GM18861 (cell line): ENCODE measurements at regions not wholly inside any gene's neighbourhood (a gene's known extent, or its start where the extent isn't known, plus 50 kb on each side); places are given as distances from the start of the nearest gene placed in this dataset.

ENCODE experiments used
- ATAC-seq: cut with Tn5 transposase; IDR thresholded peaks from one replicate; pipeline ENCODE4 v1.9.1; 2021; ENCODE audit not compliant: unreplicated experiment

DNA sequence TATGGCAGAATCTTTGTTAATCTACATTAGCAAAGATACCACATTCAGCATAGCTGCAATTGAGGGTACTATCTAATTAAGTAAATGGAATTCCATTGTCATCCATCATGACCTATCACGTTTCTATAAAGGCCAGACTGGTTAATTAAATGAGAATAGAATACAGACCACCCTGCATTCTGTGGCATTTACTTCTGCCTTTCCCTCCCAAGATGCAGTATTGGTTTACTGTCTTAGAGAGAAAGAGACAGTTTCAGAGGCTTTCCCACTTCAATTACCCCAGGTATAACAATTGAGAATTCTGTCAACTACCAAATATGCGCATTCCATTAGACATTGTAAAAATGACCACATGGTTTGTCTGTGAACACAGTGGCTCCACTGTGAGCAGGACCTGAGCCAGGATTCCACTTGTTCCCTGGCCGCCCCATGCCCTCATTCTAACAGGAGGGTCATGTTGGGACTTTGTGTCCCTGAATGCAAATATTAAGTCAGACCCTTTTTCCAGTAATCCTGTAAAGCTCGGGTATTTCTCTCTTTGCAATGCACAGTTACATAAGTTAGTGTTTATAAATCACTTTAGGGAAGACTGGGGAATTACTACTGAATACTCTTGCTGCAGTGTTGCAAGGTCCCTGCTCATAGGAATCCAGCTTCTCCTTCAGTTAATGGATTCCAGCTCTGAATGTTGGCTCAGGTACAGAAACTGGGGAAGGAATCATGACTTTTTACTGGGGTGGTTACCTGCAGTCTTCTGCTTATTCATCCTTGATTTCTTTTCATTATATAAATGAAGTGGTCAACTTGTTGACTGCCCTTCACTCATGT is 261.0 kb downstream of the PDGFC start:
- ATAC-seq = no peak

DNA sequence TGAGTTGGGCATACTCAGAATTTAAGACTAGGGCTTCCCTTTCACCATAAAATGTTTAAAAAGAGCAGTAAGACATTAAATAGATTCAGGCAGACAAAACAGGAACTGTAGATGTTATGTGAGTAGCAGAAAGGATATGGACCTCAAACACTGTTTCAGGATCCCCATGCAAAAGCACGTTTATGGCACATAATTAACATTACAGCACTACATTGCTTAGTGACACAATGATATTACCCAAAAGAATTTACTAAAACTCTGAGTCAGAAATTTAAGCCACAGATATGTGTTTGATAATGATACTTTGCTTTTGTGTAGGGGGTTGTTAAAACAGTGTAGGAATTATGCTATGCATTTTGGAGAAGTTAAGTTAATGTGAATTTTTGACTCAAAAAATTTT is 266.3 kb downstream of the PDGFC start:
- no peak for ATAC-seq

DNA sequence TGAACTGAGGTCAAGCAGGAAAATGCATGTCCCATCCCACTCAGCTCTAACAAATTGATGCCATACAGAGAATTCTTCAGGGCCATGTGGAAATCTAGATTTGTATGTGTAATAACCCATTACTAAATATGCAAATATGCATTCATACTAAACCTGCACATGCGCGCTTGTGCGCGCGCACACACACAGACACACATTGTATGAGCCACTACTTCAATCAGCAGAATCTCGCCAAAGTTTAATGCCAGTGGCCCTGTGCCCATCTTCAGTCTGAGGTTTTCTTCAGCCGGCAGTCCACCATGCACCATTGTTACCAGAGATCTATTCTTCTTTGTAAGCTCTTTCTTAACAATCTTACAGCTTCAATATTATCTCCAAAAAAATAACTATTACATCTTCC is 276.4 kb downstream of the PDGFC start:
- ATAC-seq = no peak

DNA sequence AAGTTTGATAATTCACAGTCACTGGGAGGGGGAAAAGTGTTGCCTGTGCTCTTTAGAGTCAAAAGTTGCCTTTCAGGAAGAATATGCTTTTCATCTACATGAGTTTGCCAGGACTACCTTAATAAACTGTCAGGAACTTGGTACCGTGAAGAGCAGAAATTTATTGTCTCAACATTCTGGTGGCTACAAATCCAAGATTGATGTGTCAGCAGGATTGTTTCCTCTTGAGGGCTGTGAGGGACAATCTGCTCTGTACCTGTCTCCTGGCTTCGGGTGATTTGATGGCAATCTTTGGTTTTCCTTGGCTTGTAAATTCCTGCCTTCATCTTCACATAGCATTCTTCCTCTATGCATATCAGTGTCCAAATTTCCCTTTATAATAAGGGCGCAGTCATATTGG is 277.2 kb downstream of the PDGFC start:
- no peak for ATAC-seq

DNA sequence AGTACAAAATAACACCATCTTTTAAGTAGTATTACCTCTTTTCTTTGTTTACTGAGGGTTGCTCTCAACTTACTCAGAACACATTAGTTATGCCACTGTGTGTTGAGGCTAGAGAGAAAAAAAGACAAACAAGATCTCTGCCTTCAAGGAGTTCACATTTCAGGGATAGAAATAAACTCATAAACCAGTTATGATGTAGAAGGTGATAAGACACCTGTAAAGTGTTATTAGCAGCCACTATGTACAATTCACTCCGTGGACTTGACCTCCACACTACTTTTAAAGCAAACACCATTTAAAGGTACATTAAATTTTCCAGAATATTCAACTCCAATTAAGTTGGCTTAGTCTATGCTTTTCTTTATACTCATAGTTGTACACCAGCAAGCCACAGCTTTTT is 278.0 kb downstream of the PDGFC start:
- no peak for ATAC-seq

DNA sequence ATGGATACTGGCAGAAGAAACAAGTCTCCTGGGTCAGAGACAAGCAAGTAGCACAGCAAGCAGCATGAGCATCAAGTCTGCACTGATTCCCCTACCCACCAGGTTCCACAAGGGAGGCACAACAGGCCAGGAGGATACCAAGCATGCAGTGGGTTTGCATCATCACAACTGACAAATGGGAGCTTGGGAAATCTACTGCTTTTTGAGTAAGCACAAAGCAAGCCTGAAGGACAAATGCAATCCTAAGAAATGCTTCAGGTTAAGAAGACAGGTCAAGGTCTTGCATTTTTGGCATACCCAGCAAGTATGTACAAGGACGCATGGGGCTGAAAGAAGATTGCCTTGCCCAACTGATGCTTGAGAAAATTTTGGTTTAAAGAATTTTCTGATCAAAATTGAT is 279.6 kb downstream of the PDGFC start:
- ATAC-seq = no peak

DNA sequence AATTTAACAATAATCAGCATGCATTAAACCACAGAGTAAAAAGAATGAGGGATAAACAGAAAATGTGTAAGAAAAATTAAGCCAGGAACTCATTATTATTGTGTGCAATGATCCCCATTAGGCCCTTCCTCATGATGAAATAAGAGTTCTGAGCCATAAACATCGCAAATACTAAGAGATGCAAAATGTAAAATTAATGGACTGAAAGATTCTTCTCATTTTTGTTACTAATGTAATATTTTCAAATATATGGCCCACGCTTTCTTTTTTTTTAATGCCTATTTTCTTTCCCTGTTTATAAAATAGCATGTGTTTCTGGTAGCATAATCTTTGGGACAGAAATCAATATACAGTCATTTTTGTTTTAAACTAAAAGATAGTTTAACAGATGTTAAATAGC is 281.0 kb downstream of the PDGFC start:
- no peak for ATAC-seq

DNA sequence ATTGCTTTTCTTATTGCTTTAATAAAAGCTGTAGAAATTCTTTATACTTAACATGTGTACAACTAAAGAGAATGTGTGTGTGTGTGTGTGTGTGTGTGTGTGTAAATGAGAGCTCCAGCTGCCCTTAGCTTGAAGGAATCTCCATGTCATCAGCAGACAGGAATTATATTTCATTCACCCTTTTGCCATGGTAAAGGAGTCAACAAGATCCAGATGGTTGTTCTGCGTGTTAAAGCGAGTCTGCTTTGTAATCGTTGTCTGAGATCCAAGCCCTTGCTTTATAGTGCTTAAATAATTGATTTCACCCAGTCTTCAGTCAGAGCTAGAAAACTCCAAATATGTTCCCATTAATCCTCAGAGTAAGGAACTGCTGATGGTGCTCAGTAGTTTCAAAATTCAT is 285.5 kb downstream of the PDGFC start:
- ATAC-seq = no peak

DNA sequence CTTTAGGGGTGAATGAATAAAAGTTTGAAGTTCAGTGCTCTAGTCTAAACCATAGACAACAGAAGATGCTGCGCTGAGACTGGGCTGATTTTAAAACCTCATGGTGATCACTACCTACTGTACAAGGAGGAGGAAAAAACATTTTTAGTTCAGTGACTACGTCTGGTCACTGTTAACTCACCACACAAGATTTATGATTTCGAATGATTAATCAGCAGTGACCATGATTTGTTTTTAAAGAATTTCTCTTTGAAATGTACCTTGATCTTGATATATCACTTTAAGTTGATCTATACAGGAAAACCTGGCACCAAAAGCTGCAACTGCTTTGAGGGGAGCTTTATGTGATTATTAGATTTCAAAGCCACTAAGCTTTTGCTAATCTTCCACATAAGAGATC is 286.3 kb downstream of the PDGFC start:
- no peak for ATAC-seq

DNA sequence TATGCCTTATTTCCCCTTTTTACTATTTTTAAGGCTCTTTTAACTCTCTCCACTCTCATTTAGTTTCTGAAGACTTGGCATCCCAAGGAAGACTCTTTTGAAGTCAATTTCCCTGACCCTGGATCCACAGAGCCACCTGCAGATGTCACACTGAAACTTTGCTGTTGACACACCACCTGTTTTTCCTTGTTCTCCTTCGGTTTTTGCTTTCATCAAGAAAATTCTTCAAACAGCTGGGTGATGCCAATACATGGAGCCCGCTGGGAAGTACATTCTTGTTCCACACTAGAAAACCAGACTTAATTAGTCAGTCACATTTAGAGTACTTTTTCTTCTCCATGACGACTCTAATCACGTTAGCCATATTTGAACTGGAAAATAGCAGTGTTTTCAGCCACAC is 293.9 kb downstream of the PDGFC start:
- ATAC-seq = no peak

DNA sequence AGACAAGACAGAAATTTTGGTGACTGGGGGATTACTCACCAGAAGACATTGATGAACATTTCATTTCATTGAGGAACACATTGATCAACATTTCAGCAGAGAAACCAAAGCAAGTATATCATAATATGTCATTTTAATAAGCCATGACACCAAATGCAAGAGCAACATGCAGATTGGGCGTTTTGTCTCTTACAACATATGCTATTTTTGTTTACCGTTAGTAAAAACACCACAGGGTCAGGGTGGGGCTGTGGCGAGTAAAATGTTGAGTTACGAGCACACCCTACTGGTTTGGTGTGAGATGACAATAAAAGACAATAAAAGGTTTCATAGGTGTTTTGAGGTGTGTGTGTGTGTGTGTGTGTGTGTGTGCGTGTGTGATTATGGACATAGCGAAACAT is 294.5 kb downstream of the PDGFC start:
- peak; percentile 74 for ATAC-seq

DNA sequence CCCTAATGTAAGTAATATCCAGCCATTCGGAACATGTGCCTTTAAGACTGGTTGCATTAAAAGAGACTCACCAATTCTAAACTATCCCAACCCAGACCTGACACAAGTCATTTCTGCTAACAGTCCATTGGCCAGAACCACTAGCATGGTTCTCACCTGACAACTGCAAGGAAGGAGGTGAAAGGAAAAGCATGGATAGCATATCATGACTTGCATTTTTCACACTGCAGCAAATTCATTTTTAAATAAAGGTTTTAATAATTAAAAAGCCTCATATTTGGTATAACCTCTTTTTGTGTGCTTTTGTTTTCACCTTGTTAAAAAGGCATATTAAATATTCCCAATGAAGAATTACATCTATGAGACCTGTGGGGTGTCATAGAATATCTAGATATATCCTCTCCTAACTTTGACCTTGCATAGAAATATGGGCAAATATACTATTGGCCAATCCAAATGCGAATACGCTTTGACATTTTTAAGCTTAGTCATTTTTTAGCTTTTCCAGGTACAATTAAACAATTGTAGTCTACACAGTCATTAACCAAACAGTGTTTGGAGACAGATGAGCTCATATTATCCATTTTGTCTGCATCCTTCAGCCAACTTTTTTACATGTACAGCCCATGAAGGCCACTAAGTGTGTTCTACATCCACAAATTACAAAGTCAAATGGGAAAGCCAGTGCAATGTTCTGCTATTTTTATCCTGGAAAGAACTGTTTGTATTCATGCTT is 295.3 kb downstream of the PDGFC start:
- ATAC-seq = no peak

DNA sequence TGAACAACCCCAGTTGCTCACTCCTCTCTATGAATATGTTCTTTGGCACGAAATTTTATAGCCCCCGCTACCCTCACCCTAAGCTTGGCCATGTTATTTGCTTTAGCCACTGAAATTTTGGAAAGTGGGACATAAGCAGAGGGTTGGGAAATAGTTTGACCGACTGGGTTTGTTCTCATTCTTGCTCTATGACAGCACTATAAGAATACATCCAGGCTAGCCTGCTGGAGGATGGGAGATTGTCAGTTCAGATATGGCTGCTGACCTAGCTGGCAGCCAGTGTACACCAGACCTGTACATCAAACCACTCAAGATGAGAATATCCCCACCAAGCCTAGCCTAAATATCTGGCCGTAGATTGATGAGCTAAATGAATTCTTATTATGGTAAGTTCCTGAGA is 298.1 kb downstream of the PDGFC start:
- no peak for ATAC-seq

DNA sequence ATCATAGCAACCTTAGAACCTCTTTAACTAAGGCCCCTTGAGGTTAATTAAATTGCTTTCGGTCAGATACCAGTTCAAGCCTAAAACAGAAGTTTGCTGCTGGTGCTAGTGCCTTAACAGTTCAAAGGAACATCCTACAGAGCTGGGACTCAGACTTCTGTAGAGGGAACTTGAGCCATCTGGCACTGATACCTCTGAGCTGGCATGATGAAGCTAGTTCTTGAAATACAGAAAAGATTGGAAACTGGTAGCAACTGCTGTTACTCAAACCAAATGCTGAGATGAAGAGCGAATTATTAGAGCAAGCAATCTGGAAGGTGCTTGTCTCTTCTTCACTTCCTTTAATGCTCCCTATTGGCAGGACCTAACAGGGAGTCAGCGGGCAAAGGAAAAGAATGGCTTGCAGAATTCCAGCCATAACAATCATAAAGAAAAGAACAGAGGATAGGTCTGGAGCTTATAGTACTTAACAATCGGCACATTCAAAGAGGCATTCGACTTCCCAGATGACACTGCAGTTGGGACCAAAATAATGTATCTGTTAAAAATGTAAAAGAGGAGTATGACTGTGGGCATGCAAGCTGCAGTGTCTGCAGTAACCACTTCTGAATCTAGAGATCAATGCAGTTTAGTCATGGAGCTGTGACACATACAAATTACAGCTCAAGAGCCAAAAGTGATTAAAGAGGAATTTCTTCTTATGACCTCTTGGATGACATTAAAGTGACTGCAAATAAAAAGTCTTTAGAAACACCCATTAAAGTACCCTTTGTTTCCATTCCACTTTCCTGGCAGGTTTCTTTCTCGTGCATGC is 298.9 kb downstream of the PDGFC start:
- no peak for ATAC-seq

DNA sequence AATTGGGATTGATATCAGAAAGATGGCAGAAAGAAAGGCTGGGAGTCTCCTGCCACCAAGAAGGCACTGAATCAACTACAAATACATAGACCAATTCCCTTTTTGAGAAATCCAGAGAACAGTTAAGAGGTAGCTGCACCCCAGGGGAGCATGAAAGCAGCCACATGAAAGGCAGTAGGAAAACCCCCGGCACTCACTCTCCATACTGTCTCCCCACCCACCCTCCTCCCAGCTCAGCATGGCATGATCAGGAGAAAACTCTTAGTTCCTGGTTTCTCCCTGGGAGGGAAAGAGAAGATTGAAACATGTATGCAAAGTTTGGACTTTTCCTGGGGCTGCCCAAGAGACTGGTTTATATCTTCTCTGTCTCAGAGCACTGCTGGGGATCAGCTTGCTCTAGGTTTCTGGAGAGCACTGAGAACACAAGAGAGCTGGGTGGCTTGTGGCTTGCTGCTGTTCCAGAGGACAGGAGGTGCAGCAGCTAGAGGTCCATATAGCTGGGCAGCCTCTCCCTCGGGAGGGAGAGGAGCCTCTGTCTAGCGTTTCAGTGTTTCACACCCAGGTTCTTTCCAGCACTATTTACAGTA is 305.7 kb downstream of the PDGFC start:
- ATAC-seq = no peak

DNA sequence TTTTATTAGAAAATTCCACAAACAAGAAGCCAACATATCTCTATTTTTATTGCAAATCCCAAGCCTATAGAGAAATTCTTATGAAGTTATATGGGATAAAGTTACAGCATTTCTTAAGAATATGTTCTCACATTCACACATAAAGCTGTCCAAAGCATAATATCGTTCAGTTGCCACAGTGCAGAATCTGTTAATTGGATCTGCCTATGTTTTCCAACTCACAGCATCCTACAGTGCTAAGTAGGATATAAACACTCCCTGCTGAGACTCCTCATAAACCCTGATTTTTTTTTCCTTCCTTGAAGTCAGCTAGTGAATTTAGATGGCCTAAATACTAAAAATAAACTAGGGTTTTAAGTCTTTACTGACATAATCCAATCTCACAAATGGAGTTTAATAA is 307.9 kb downstream of the PDGFC start:
- no peak for ATAC-seq

DNA sequence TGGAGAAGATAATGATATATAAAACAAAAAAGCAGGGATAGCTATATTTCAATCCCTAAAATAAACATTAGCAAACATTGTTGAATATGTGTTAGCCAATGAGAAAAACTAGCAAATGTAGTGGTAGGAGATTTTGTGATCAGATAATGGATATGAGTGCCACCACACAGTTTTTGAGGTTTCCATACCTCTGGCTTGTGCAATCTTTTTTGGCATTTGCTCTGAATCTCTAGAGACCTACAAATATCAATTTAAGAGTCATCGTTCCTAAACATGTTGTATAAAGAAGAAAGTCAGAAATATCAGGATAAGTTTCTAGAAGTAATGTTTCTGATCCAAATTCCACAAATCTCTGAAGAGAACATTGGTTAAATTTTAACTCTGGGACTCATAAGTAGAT is 308.7 kb downstream of the PDGFC start:
- ATAC-seq = no peak

DNA sequence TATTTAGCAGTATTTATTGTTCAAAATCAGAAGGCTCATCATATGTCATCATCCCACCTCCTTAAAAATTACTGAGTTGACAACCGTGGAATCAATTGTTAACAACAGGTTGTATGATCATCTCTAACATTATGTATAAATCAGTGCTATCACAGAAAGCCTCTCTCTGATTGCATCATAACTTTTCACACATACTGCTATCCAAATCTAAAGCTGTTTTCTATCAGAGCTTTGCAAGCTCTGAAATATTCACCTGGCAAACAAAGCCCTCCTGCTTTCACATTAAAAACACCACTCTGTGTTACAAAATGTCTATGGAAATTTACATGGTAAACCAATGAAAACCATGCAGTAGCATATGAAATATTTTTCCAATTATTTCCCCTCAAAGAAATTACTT is 310.0 kb downstream of the PDGFC start:
- no peak for ATAC-seq

DNA sequence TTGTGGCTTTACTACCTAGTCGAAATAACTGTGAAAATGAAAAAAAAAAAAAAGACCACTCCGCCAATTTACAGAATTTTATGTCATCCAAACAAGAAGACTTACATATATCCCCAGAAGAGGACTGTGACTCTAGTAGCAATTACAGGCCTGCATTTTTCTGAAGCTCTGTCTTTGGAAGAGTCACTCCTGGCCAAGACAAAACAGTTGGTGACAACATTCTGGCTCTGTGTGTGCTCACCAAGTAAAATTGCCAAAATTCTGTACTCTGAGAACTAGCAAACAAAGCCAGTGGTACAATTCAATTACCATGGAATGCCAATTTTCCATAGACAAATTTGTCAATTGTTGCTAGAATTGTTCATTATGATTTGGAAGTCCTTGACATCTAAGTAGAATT is 311.1 kb downstream of the PDGFC start:
- no peak for ATAC-seq

DNA sequence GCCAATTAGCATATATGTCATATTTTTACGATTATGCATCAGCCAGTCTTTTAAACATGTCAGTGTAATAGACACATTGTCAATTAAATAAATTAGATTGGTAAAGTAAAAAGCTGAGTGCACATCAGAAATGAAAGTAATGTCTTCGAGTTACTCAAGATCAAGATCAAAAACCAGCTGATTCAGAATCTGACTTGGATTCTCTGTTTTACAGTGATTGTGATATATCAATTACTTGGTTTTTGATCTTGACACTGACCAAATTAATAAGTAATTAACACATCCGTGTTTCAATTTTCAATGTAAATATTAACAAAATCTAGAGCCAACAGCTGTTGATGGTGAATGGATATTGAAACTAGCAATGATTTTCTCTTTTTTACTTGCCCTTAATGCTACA is 311.6 kb downstream of the PDGFC start:
- no peak for ATAC-seq

DNA sequence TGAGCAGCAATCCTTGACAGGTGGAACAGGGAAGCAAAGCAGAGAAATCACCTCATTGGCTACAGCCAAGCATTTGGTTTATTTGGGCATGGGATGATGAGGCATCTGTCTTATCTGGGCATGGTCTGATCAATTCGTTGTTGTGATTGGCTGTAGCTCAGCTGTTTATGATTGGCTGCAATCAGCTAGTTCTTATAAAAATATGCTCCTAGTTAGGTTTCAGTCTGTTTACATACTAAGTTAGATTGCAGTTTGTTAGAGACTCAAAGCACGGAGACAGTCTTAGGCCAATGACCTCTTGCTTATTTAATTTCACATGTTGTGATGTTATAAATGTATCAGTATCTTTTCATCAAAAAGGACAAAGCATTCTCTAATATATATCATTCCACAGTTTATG is 312.0 kb downstream of the PDGFC start:
- ATAC-seq = no peak
